PC-9 (cell line): ENCODE measurements at regions not wholly inside any gene's neighbourhood (a gene's known extent, or its start where the extent isn't known, plus 50 kb on each side); places are given as distances from the start of the nearest gene placed in this dataset.

Source experiments
- BruUV-seq: library from RNA; stranded (reverse); fragments of 400-500 nt; replicated peaks from 2 replicates; lab custom pipeline; 2021; lab: Mats Ljungman, UMichigan
- CTCF ChIA-PET: fragments of 300-600 bp; sonication (Branson Sonifier 250); formaldehyde crosslinking; loops from one replicate; lab custom pipeline; 2022; ENCODE audit warnings: antibody characterized with exemption; lab: Charles Lee
- POLR2A ChIA-PET: fragments of 300-600 bp; sonication (Branson Sonifier 250); formaldehyde crosslinking; loops from one replicate; lab custom pipeline; 2022; ENCODE audit warnings: antibody characterized with exemption; ENCODE audit not compliant: unreplicated experiment; lab: Charles Lee
- DNase-seq, 2 experiments: peaks; one replicate each; pipeline versions ENCODE4 v3.0.0 to v3.0.0-alpha.2; 2015 to 2022; ENCODE audit warnings: mixed read lengths in 1 of 2
- H2AFZ ChIP-seq: fragments of 200-600 bp; sonication (generic); 2 replicates; pipeline ENCODE4 v1.8.1; 2017; ENCODE audit warnings: antibody characterized with exemption
- H3F3A ChIP-seq: fragments of 200-600 bp; sonication (generic); 2 replicates; pipeline ENCODE4 v1.8.1; 2017; ENCODE audit warnings: antibody characterized with exemption, mild to moderate bottlenecking, low read depth; ENCODE audit not compliant: insufficient read depth
- H3K27ac ChIP-seq: fragments of 200-600 bp; sonication (generic); 2 replicates; pipeline ENCODE4 v1.6.1; 2016; ENCODE audit warnings: mixed run types
- H3K27me3 ChIP-seq: fragments of 200-600 bp; sonication (generic); 2 replicates; pipeline ENCODE4 v1.6.1; 2016; ENCODE audit warnings: low read depth, mixed run types; ENCODE audit not compliant: insufficient read depth
- H3K36me3 ChIP-seq: fragments of 200-600 bp; sonication (generic); 2 replicates; pipeline ENCODE4 v1.6.1; 2016; ENCODE audit warnings: low read depth, mixed run types
- H3K4me1 ChIP-seq: fragments of 200-600 bp; sonication (generic); replicated peaks from 2 replicates; pipeline ENCODE4 v1.6.1; 2016; ENCODE audit warnings: mixed run types; ENCODE audit not compliant: insufficient read depth
- H3K4me2 ChIP-seq: fragments of 200-600 bp; sonication (generic); 2 replicates; pipeline ENCODE4 v1.6.1; 2017; ENCODE audit warnings: mixed run types
- H3K4me3 ChIP-seq: fragments of 200-600 bp; sonication (generic); 2 replicates; pipeline ENCODE4 v1.6.1; 2016; ENCODE audit warnings: mixed run types
- H3K79me2 ChIP-seq: fragments of 200-600 bp; sonication (generic); 2 replicates; pipeline ENCODE4 v1.6.1; 2017; ENCODE audit warnings: low read depth, mixed run types
- H3K9me2 ChIP-seq: fragments of 200-600 bp; sonication (generic); 2 replicates; pipeline ENCODE4 v1.8.1; 2017; ENCODE audit warnings: mild to moderate bottlenecking; ENCODE audit not compliant: insufficient read depth
- H3K9me3 ChIP-seq: fragments of 200-600 bp; sonication (generic); 2 replicates; pipeline ENCODE4 v1.8.1; 2016; ENCODE audit warnings: low read depth; ENCODE audit not compliant: insufficient read depth
- H4K20me1 ChIP-seq: fragments of 200-600 bp; sonication (generic); 2 replicates; pipeline ENCODE4 v1.8.1; 2017; ENCODE audit not compliant: insufficient read depth
- EZH2 ChIP-seq: fragments of 200-600 bp; sonication (generic); IDR thresholded peaks from 2 replicates; pipeline ENCODE4 v1.8.0; 2017; ENCODE audit warnings: antibody characterized with exemption, low read depth
- intact Hi-C: fragments of 100-400 bp; cut with micrococcal nuclease; formaldehyde crosslinking; loops from one replicate; pipeline ENCODE4 v1.10.0; 2022; ENCODE audit not compliant: unreplicated experiment
- TF ChIP-seq, protein P1 (sequence below): fragments of 200-600 bp; sonication (generic); conservative IDR thresholded peaks from 2 replicates; pipeline ENCODE4 v1.6.1; 2017; ENCODE audit warnings: mixed run types, antibody characterized with exemption, mild to moderate bottlenecking, moderate library complexity

DNA sequence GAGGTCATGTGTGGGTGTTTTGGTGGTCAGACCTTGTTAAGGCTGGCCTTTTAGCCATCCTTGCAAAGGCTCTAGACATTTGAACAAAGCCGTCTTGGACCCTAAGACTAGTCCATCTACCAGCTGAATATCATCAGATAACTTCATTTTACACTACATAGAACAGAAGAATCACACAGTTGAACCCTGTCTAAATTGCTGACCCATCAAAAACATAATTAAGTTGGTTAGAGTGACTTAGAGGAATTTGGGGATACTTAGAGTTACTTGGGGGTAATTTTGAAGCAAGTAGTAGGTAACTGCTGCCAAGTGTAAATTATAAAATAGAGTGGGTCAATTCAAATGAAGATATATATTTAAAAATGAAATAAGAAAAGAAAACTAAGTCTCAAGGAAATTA lies 102.9 kb upstream of the ADGRL4 start:
- Histone ChIP-seq H3K4me1 (no peaks in the 10 kb centered on the region), H3K4me2 (no peak overlapping the region), H3K9me2 (peaks cover 4% of the 10 kb centered on the region; the same call in 1 of the 2 replicates), H3K27me3 (no peaks in the 10 kb centered on the region), H3K9me3 (no peaks in the 10 kb centered on the region; the same call in 1 of the 2 replicates), H3K4me3 (no peak overlapping the region), H3K27ac (no peak overlapping the region), H4K20me1 (no peaks in the 10 kb centered on the region), H3K79me2 (no peaks in the 10 kb centered on the region), H3K36me3 (no peaks in the 10 kb centered on the region), H3F3A (no peaks in the 10 kb centered on the region), H2AFZ (no peak overlapping the region)
- intact Hi-C loops = no loop called here
- no TSS peak for BruUV-seq
- TF ChIP-seq EZH2 = no peak
- TF ChIP-seq, protein P1, sequence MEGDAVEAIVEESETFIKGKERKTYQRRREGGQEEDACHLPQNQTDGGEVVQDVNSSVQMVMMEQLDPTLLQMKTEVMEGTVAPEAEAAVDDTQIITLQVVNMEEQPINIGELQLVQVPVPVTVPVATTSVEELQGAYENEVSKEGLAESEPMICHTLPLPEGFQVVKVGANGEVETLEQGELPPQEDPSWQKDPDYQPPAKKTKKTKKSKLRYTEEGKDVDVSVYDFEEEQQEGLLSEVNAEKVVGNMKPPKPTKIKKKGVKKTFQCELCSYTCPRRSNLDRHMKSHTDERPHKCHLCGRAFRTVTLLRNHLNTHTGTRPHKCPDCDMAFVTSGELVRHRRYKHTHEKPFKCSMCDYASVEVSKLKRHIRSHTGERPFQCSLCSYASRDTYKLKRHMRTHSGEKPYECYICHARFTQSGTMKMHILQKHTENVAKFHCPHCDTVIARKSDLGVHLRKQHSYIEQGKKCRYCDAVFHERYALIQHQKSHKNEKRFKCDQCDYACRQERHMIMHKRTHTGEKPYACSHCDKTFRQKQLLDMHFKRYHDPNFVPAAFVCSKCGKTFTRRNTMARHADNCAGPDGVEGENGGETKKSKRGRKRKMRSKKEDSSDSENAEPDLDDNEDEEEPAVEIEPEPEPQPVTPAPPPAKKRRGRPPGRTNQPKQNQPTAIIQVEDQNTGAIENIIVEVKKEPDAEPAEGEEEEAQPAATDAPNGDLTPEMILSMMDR = no peak
- no peak for DNase-seq
- POLR2A ChIA-PET = no interaction called here
- CTCF ChIA-PET = no interaction called here

DNA sequence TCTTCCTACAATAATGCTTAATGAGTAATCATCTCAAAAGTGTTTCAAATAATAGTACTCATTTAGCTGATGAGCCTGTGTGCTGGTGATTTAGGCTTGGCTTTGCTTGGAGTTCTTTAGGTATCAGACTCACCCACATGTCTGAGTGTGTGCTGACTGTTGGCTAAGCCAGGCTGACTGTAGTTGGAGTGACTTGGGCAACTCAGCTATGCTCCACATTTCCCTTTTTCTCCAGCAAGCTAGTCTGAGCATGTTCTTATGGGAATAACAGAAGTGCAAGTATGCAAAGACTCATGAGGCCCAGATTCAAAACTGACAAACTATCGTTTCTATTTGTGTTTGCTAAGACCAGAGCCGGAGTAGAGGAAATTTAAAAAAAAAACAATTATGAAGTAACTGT lies 99.0 kb upstream of the ADGRL4 start:
- no peaks in the 10 kb centered on the region for H3F3A ChIP-seq
- H3K27me3 ChIP-seq = no peaks in the 10 kb centered on the region
- no peaks in the 10 kb centered on the region for H3K36me3 ChIP-seq
- no TSS peak for BruUV-seq
- H3K79me2 ChIP-seq = no peaks in the 10 kb centered on the region
- no peak overlapping the region for H3K27ac ChIP-seq
- peaks cover 4% of the 10 kb centered on the region; the same call in 1 of the 2 replicates for H3K9me2 ChIP-seq
- no peaks in the 10 kb centered on the region for H4K20me1 ChIP-seq
- intact Hi-C loops = no loop called here
- H3K9me3 ChIP-seq = no peaks in the 10 kb centered on the region; the same call in 1 of the 2 replicates
- TF ChIP-seq, protein P1 = no peak
- no peak for TF ChIP-seq EZH2
- no peak for DNase-seq
- ChIA-PET POLR2A (no interaction called here), CTCF (no interaction called here)
- H3K4me2 ChIP-seq = no peak overlapping the region
- no peak overlapping the region for H3K4me3 ChIP-seq
- H3K4me1 ChIP-seq = no peaks in the 10 kb centered on the region
- no peak overlapping the region for H2AFZ ChIP-seq

DNA sequence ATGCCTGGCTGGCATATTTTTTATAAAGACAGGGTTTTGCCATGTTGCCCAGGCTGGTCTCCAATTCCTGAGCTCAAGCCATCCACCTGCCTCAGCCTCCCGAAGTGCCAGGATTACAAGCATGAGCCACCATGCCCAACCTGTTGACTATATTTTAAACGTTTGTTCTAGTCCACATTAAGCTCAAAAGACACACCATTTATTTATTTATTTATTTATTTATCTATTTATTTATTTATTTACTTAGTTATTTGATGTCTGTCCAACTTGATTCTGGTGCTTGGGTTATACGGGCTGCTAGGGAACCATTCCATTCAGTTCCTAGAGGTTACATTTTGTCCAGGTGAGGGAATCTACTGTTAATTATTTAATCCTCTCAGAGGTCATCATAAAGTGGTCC lies 98.1 kb upstream of the ADGRL4 start:
- no peak for TF ChIP-seq EZH2
- TF ChIP-seq, protein P1 = no peak
- CTCF ChIA-PET = no interaction called here
- intact Hi-C loops = no loop called here

More for the DNA sequence above, 98.1 kb upstream of the ADGRL4 start:
- Histone ChIP-seq H2AFZ (no peak overlapping the region), H4K20me1 (no peaks in the 10 kb centered on the region), H3K27ac (no peak overlapping the region), H3K4me3 (no peak overlapping the region), H3F3A (no peaks in the 10 kb centered on the region), H3K36me3 (no peaks in the 10 kb centered on the region), H3K27me3 (no peaks in the 10 kb centered on the region), H3K79me2 (no peaks in the 10 kb centered on the region), H3K9me2 (peaks cover 4% of the 10 kb centered on the region; the same call in 1 of the 2 replicates), H3K4me2 (no peak overlapping the region), H3K9me3 (no peaks in the 10 kb centered on the region; the same call in 1 of the 2 replicates), H3K4me1 (no peaks in the 10 kb centered on the region)
- POLR2A ChIA-PET = no interaction called here
- no peak for DNase-seq
- BruUV-seq = no TSS peak
